GM23338 (cell line): ENCODE measurements at regions not wholly inside any gene's neighbourhood (a gene's known extent, or its start where the extent isn't known, plus 50 kb on each side); places are given as distances from the start of the nearest gene placed in this dataset.

Experiments
- EZH2 ChIP-seq: fragments of 200-600 bp; sonication (generic); IDR thresholded peaks from one replicate; pipeline ENCODE4 v1.8.0; 2017; ENCODE audit warnings: antibody characterized with exemption, mild to moderate bottlenecking, low read depth; ENCODE audit not compliant: unreplicated experiment
- EZH2phosphoT487 ChIP-seq: fragments of 200-600 bp; sonication (generic); IDR thresholded peaks from one replicate; pipeline ENCODE4 v1.8.1; 2018; ENCODE audit warnings: antibody characterized with exemption; ENCODE audit not compliant: unreplicated experiment
- JUNB ChIP-seq: IDR thresholded peaks from one replicate; pipeline ENCODE4 v1.6.1; 2016; ENCODE audit warnings: antibody characterized with exemption; ENCODE audit not compliant: unreplicated experiment
- NANOG ChIP-seq: IDR thresholded peaks from 2 replicates; pipeline ENCODE4 v1.6.1; 2016; ENCODE audit warnings: antibody characterized with exemption, borderline replicate concordance
- POLR2AphosphoS5 ChIP-seq: IDR thresholded peaks from 2 replicates; pipeline ENCODE4 v1.6.1; 2016; ENCODE audit warnings: antibody characterized with exemption, low read depth
- TF ChIP-seq, protein P1 (sequence below), 2 experiments: fragments of 200-600 bp in 1 of 2; sonication (generic) in 1 of 2; conservative IDR thresholded peaks; 2 replicates each; pipeline versions ENCODE4 v1.5.1 to v1.6.1; 2016 to 2017; ENCODE audit warnings: antibody characterized with exemption in 2 of 2, low read depth in 2 of 2, mild to moderate bottlenecking in 2 of 2, moderate library complexity in 1 of 2
- TF ChIP-seq, protein P2 (sequence below): IDR thresholded peaks from one replicate; pipeline ENCODE4 v1.6.1; 2018; ENCODE audit warnings: antibody characterized with exemption; ENCODE audit not compliant: unreplicated experiment

DNA sequence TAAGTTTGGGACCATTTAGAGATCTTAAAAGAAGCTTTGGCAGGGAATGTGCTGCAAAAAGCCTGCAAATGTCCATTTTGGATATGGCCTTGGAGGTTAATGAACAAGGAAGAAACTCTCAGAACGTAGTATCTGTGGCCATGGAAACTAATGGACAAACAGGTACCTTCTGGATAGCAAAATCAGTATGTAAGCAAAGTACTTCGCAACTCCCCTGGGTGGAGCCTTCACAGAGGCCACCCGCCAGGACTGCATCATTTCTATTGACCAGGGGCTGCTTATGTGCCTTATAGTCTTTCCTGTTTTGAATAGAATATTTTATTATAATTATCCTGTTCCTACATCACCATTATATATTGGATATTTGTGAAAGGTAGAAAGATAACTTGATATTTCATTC is 510.8 kb upstream of the SYNCRIP start:
- TF ChIP-seq EZH2phosphoT487, result no peak
- TF ChIP-seq, protein P1, sequence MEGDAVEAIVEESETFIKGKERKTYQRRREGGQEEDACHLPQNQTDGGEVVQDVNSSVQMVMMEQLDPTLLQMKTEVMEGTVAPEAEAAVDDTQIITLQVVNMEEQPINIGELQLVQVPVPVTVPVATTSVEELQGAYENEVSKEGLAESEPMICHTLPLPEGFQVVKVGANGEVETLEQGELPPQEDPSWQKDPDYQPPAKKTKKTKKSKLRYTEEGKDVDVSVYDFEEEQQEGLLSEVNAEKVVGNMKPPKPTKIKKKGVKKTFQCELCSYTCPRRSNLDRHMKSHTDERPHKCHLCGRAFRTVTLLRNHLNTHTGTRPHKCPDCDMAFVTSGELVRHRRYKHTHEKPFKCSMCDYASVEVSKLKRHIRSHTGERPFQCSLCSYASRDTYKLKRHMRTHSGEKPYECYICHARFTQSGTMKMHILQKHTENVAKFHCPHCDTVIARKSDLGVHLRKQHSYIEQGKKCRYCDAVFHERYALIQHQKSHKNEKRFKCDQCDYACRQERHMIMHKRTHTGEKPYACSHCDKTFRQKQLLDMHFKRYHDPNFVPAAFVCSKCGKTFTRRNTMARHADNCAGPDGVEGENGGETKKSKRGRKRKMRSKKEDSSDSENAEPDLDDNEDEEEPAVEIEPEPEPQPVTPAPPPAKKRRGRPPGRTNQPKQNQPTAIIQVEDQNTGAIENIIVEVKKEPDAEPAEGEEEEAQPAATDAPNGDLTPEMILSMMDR (conservative IDR thresholded peaks at IDR 0.05; ENCODE audit: low read depth in 2 of 2), result no peak
- TF ChIP-seq, protein P2, sequence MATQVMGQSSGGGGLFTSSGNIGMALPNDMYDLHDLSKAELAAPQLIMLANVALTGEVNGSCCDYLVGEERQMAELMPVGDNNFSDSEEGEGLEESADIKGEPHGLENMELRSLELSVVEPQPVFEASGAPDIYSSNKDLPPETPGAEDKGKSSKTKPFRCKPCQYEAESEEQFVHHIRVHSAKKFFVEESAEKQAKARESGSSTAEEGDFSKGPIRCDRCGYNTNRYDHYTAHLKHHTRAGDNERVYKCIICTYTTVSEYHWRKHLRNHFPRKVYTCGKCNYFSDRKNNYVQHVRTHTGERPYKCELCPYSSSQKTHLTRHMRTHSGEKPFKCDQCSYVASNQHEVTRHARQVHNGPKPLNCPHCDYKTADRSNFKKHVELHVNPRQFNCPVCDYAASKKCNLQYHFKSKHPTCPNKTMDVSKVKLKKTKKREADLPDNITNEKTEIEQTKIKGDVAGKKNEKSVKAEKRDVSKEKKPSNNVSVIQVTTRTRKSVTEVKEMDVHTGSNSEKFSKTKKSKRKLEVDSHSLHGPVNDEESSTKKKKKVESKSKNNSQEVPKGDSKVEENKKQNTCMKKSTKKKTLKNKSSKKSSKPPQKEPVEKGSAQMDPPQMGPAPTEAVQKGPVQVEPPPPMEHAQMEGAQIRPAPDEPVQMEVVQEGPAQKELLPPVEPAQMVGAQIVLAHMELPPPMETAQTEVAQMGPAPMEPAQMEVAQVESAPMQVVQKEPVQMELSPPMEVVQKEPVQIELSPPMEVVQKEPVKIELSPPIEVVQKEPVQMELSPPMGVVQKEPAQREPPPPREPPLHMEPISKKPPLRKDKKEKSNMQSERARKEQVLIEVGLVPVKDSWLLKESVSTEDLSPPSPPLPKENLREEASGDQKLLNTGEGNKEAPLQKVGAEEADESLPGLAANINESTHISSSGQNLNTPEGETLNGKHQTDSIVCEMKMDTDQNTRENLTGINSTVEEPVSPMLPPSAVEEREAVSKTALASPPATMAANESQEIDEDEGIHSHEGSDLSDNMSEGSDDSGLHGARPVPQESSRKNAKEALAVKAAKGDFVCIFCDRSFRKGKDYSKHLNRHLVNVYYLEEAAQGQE, result no peak
- no peak for TF ChIP-seq EZH2
- TF ChIP-seq JUNB, result no peak
- TF ChIP-seq NANOG, result no peak
- no peak for TF ChIP-seq POLR2AphosphoS5
